ENCODE measurements at regions not wholly inside any gene's neighbourhood (a gene's known extent, or its start where the extent isn't known, plus 50 kb on each side); places are given as distances from the start of the nearest gene placed in this dataset.

GRCh38 chr4:3715855-3716630 is 50.1 kb upstream of the ADRA2C start:
- no peak for DNase-seq (ENCODE audit: low spot score)

- no peak for DNase-seq (ENCODE audit: low spot score)
Measured at GRCh38 chr4:3715061-3715854, 50.9 kb upstream of the ADRA2C start.

- DNase-seq (ENCODE audit: low spot score): no peak
Measured at GRCh38 chr4:3714642-3715001, 51.6 kb upstream of the ADRA2C start.

DNA sequence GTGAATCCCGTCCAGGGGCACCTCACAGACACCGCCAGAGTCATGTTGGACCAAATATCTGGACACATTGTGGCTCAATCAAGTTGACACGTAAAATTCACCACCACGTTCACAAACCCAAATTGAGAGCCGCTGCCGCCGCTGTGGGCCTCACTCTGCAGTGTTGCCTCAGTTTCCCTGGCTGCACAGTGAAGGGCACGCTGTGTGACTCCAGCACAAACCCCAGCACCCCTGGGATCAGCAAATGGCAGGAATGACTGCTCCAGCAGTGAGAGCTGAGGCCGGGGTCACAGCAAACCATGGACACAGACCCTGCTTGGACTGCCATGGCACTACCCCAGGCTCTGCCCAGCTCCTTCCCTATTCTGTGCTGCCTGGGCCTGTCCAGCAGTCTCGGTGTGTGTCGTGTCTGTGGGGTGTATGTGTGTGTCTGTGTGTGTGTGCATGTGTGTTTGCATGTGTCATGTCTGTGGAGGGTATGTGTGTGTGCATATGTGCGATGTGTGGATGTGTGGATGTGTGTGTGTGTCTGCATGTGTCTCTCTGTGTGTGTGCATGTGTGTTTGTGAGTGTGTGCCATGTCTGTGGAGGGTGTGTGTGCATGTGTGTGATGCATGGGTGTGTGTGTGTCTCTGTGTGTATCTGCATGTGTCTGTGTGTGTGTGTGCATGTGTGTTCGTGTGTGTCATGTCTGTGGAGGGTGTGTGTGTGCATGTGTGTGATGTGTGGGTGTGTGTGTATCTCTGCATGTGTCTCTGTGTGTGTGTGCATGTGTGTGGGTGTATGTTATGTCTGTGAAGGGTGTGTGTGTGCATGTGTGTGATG is 52.2 kb upstream of the ADRA2C start:
- no peak for DNase-seq (ENCODE audit: low spot score)

DNA sequence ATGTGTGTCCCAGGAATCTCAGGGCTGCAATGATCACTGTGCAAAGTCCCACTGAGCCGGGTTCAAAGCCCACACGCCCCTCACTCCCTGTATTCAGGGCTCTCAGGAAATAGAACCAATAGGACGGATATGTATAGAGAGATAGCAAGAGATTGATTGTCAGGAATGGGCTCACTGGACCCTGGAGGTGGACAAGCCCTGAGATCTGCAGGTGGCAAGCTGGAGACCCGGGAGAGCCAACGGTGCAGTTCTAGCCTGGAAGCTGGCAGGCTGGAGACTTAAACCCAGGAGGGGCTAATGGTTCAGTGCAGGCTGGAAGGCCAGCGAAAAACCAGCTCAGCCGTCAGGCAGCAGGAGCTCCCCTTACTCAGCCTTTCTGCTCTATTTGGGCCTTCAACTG is 52.8 kb upstream of the ADRA2C start:
- no peak for DNase-seq (ENCODE audit: low spot score)

DNA sequence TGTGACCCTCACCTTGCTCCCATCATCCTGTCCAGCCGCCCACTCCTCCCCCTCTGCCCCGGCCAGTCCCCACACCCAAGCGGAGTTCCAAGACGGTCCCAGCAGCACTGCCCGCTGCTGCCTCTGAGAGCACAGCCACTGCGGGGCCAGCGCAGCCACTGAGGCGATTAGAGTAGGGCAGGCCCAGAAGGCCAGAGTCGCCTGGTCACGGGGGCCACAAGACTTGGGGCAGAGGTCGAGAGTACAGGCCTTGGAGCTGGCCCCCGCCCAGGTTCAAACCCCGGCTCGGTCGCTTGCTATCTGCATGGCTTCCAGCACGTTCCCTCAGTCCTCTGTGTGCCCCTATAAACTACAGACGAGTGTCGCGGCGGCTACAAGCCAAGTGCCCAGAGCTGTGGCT is 53.2 kb upstream of the ADRA2C start:
- no peak for DNase-seq (ENCODE audit: low spot score)

DNA sequence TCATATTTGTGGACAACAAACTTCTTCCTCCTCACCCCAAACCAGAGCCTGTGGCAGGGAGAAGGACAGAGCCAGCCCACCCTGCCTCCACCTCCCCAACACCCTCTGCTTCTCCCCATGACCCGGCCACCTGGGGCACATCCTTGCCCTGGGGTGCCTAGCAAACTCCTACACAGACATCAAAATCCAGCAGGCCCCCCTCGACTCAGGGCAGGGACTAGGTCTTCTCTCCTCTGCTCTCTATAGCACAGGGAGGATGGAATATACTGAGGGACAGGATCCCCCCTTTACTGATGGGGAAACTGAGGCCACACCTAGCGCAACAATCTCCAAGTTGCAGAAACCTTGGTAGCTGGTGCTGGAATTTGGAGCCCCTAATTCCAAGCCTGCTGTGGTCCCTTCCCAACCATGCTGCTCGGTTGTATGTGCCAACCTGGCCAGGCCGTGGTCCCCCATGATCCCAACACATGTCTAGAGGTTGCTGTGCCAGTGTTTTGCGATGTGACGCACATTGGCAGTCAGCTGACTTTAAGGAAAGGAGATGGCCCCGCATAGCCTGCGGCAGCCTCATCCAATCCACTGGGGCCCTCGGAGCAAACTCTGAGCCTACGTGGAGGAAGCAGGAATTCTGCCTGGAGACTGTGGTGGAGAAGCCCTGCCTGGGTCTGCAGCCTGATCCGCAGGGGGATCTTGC is 53.9 kb upstream of the ADRA2C start:
- no peak for DNase-seq (ENCODE audit: low spot score)

GRCh38 chr4:3711183-3712111 is 54.7 kb upstream of the ADRA2C start:
- no peak for DNase-seq (ENCODE audit: low spot score)

GRCh38 chr4:3710451-3711182 is 55.6 kb upstream of the ADRA2C start:
- peak; percentile 35 for DNase-seq (ENCODE audit: low spot score)

DNA sequence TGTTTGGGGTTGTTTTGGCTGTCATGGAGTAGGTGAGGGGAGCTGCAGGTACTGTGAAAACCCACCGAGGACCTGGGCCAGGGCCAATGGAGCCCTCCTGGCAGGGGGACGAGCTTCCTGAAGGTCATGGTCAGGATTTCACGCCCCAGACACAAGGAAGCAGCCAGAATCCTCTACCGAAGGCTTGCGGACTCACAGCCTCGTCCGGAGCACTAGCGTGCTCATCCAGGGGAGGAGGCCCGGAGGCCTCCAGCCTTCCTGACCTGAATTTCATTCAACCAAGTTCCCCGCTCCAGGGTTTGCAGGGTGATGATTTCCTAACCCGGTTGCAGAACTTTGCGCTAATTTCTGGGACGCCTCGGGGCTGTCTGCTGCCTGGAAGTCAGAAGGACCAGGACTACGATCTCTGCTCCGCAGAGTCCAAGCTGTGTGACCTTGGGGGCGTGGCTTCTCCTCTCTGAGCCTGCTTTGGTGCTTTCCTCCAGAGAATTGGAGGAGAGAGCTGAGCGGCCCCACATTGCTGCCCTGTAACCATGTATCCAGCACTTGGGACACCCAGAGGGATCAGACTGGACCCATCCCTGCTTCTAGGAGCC is 56.2 kb upstream of the ADRA2C start:
- DNase-seq (ENCODE audit: low spot score): no peak

- DNase-seq (ENCODE audit: low spot score): no peak
Measured at GRCh38 chr4:3709061-3709845, 56.9 kb upstream of the ADRA2C start.

DNA sequence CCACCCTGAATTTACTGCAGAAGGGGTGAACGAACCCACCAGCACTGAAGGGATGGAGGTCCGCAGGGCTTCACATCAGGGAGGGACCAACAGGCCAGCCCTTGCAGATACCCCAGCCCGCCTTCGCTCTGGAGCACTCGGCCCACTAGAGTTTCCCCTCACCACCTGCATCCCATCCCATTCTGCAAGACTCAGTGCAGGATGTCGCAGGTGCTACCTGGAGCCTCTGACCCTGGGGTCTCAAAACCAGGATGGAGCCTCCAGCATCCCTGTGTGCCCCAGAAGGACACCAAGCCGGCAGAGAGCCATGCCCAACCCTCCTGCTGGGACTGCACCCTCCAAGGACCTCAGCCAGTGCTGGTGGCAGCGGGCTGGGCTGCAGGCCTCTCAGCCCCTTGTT is 57.6 kb upstream of the ADRA2C start:
- DNase-seq (ENCODE audit: low spot score): no peak

- DNase-seq (ENCODE audit: low spot score): peak; percentile 92
Measured at GRCh38 chr4:3708103-3708510, 58.1 kb upstream of the ADRA2C start.

- DNase-seq (ENCODE audit: low spot score): peak; percentile 32
Measured at GRCh38 chr4:3707423-3708102, 58.6 kb upstream of the ADRA2C start.

- no peak for DNase-seq (ENCODE audit: low spot score)
Measured at GRCh38 chr4:3706565-3707422, 59.4 kb upstream of the ADRA2C start.

GRCh38 chr4:3706111-3706511 is 60.1 kb upstream of the ADRA2C start:
- no peak for DNase-seq (ENCODE audit: low spot score)

DNA sequence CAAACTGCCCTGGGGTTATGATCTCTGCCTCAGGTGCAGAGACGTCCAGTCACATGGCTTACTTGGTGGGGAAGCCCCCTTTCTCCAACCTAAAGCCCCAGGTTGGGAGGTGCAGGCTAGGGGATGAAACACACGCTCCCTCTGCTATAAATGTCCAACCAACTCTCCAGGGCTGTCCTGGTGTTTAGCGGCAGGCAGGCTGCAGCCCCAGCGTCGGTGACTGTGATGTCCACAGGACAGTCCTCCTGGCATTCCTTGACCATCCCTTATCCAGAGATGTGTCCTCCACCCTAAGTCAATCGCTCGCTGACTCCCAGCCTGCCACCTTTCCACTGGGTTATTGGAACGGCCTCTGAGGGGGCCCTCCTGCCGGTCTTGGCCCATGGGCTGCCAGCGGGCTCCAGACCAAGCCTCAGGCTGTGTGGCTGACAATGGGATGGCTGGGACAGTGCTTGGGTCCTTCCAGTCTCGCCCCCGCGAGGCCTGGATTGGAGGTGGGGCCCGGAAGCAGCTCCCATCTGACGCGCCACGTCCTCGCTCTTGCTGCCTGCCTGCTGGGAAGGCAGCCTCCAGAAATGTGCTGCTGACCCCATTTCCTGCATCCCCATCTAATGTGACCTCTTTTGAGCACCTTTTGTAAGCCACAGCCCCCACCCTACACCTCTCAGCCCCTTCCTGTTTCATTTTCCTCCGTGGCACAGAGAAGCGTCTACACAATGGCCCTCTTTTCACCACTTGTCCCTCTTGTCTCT is 60.8 kb upstream of the ADRA2C start:
- DNase-seq (ENCODE audit: low spot score): no peak
